ENCODE measurements at regions not wholly inside any gene's neighbourhood (a gene's known extent, or its start where the extent isn't known, plus 50 kb on each side); places are given as distances from the start of the nearest gene placed in this dataset.

GRCh38 chr10:131648386-131649020 is 252.3 kb upstream of the PPP2R2D start:
- no peak for TF ChIP-seq EP300 (IDR thresholded peaks at IDR 0.05)
- no peak for TF ChIP-seq CTCF (IDR thresholded peaks at IDR 0.05)
